ENCODE measurements at regions not wholly inside any gene's neighbourhood (a gene's known extent, or its start where the extent isn't known, plus 50 kb on each side); places are given as distances from the start of the nearest gene placed in this dataset.

DNA sequence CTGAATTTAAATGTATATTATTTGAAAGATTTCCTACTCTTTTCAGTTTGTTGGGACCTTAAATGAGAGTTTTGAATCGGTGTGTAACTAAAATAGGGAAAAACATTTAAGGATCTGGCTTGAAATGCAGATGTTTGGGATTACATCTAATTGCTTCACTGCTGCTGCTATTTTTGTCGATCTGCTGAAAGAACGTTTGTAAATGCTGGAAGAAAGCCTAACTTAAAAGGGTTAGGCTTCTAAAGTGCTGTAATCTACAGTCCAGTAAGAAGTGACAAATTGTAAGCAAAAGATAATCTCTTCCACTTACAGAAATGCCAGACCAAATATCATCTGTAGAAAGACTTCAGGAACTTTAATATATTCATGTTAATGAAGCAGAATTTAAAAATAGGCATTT lies 691.6 kb downstream of the ZNF385D start:
- TF ChIP-seq, protein P1, sequence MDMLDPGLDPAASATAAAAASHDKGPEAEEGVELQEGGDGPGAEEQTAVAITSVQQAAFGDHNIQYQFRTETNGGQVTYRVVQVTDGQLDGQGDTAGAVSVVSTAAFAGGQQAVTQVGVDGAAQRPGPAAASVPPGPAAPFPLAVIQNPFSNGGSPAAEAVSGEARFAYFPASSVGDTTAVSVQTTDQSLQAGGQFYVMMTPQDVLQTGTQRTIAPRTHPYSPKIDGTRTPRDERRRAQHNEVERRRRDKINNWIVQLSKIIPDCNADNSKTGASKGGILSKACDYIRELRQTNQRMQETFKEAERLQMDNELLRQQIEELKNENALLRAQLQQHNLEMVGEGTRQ (IDR thresholded peaks at IDR 0.05; ENCODE audit: low read depth, low read length), result no peak
- no peak for TF ChIP-seq MAZ (IDR thresholded peaks at IDR 0.05; ENCODE audit: borderline replicate concordance, low read depth, low read length)
- TF ChIP-seq, protein P2, sequence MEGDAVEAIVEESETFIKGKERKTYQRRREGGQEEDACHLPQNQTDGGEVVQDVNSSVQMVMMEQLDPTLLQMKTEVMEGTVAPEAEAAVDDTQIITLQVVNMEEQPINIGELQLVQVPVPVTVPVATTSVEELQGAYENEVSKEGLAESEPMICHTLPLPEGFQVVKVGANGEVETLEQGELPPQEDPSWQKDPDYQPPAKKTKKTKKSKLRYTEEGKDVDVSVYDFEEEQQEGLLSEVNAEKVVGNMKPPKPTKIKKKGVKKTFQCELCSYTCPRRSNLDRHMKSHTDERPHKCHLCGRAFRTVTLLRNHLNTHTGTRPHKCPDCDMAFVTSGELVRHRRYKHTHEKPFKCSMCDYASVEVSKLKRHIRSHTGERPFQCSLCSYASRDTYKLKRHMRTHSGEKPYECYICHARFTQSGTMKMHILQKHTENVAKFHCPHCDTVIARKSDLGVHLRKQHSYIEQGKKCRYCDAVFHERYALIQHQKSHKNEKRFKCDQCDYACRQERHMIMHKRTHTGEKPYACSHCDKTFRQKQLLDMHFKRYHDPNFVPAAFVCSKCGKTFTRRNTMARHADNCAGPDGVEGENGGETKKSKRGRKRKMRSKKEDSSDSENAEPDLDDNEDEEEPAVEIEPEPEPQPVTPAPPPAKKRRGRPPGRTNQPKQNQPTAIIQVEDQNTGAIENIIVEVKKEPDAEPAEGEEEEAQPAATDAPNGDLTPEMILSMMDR (conservative IDR thresholded peaks at IDR 0.05; ENCODE audit: low read depth, low read length), result no peak
- TF ChIP-seq RCOR1 (IDR thresholded peaks at IDR 0.05; ENCODE audit: insufficient replicate concordance, low read length), result no peak
- TF ChIP-seq RAD21 (IDR thresholded peaks at IDR 0.05; ENCODE audit: low read length), result no peak
- no peak for TF ChIP-seq MXI1 (IDR thresholded peaks at IDR 0.05; ENCODE audit: borderline replicate concordance, low read depth, low read length)
